Mesendoderm (in vitro differentiated cells): ENCODE measurements at regions not wholly inside any gene's neighbourhood (a gene's known extent, or its start where the extent isn't known, plus 50 kb on each side); places are given as distances from the start of the nearest gene placed in this dataset.
"Not testable (repeated sequence)": the region's sequence is repeated elsewhere in the genome, so short reads cannot be mapped to it uniquely, and the experiment has no call there.

Experiments used
- DNase-seq: peaks from one replicate; pipeline ENCODE4 v3.0.0; 2013
- H2AK5ac ChIP-seq: 2 replicates; pipeline ENCODE4 v1.6.1; 2013; ENCODE audit warnings: low read length, inconsistent platforms
- H2BK120ac ChIP-seq: 2 replicates; pipeline ENCODE4 v1.6.1; 2013; ENCODE audit warnings: low read depth, mild to moderate bottlenecking, low read length, moderate library complexity, mixed read lengths
- H2BK15ac ChIP-seq: replicated peaks from 2 replicates; pipeline ENCODE4 v1.6.1; 2013; ENCODE audit warnings: low read depth, mild to moderate bottlenecking, moderate library complexity
- H2BK5ac ChIP-seq: 2 replicates; pipeline ENCODE4 v1.6.1; 2013; ENCODE audit warnings: low read length, inconsistent platforms
- H3K18ac ChIP-seq: 2 replicates; pipeline ENCODE4 v1.6.1; 2013; ENCODE audit warnings: mild to moderate bottlenecking, low read length, mixed read lengths
- H3K23ac ChIP-seq: one replicate; pipeline ENCODE4 v1.6.1; 2013; ENCODE audit warnings: low read length
- H3K27ac ChIP-seq: 2 replicates; pipeline ENCODE4 v1.5.1; 2013; ENCODE audit warnings: low read depth, mild to moderate bottlenecking, inconsistent platforms, low read length, moderate library complexity
- H3K27me3 ChIP-seq: 2 replicates; pipeline ENCODE4 v1.6.1; 2013; ENCODE audit warnings: low read length, control low read depth, mild to moderate bottlenecking, inconsistent platforms; ENCODE audit not compliant: insufficient read depth, poor library complexity
- H3K36me3 ChIP-seq: 2 replicates; pipeline ENCODE4 v1.6.1; 2013; ENCODE audit warnings: low read length, inconsistent platforms; ENCODE audit not compliant: control insufficient read depth, insufficient read depth
- H3K4ac ChIP-seq: one replicate; pipeline ENCODE4 v1.6.1; 2013; ENCODE audit warnings: low read depth, mild to moderate bottlenecking, low read length, moderate library complexity
- H3K4me1 ChIP-seq: 2 replicates; pipeline ENCODE4 v1.6.1; 2013; ENCODE audit warnings: low read depth, low read length, inconsistent platforms; ENCODE audit not compliant: control insufficient read depth
- H3K4me2 ChIP-seq: 2 replicates; pipeline ENCODE4 v1.6.1; 2013; ENCODE audit warnings: low read length
- H3K4me3 ChIP-seq: 2 replicates; pipeline ENCODE4 v1.5.1; 2013; ENCODE audit warnings: mild to moderate bottlenecking, low read length
- H3K56ac ChIP-seq: one replicate; pipeline ENCODE4 v1.6.1; 2013; ENCODE audit warnings: low read length
- H3K79me1 ChIP-seq: 2 replicates; pipeline ENCODE4 v1.6.1; 2013; ENCODE audit warnings: low read length, inconsistent platforms
- H3K79me2 ChIP-seq: 2 replicates; pipeline ENCODE4 v1.6.1; 2013; ENCODE audit warnings: mild to moderate bottlenecking, low read length; ENCODE audit not compliant: control insufficient read depth, insufficient read depth
- H3K9ac ChIP-seq: 2 replicates; pipeline ENCODE4 v1.6.1; 2013; ENCODE audit warnings: low read length, inconsistent platforms
- H4K5ac ChIP-seq: one replicate; pipeline ENCODE4 v1.6.1; 2013; ENCODE audit warnings: low read length
- H4K8ac ChIP-seq: one replicate; pipeline ENCODE4 v1.6.1; 2013; ENCODE audit warnings: low read depth, mild to moderate bottlenecking, control low read depth, low read length, moderate library complexity
- WGBS: extraction: QIAGEN DNeasy Blood & Tissue Kit; methylation state at CpG from one replicate; pipeline ENCODE4 v1.1.7; 2013; ENCODE audit warnings: low lambda C conversion rate, missing lambda C conversion rate; ENCODE audit not compliant: insufficient coverage; ENCODE audit errors: extremely low coverage; 5-methylcytosine and 5-hydroxymethylcytosine counted together

GRCh38 chr7:16264036-16264819 is 157.1 kb downstream of the CRPPA start:
- H3K79me1 ChIP-seq = no peaks in the 10 kb centered on the region
- H3K23ac ChIP-seq = no peak overlapping the region
- H3K56ac ChIP-seq = no peak overlapping the region
- no peak overlapping the region for H4K5ac ChIP-seq
- H3K4me2 ChIP-seq = no peak overlapping the region
- WGBS = 100% methylated on average over 1 of the region's 4 CpGs
- H3K4ac ChIP-seq = no peak overlapping the region
- no peak overlapping the region for H3K18ac ChIP-seq
- no peaks in the 10 kb centered on the region for H3K79me2 ChIP-seq
- H3K27me3 ChIP-seq = no peaks in the 10 kb centered on the region
- H2BK120ac ChIP-seq = no peak overlapping the region
- H3K4me3 ChIP-seq = no peak overlapping the region
- no peak overlapping the region for H2BK15ac ChIP-seq
- no peak for DNase-seq
- H2AK5ac ChIP-seq = no peak overlapping the region
- H3K36me3 ChIP-seq = no peaks in the 10 kb centered on the region
- H3K27ac ChIP-seq = no peak overlapping the region
- no peaks in the 10 kb centered on the region for H3K4me1 ChIP-seq
- no peak overlapping the region for H4K8ac ChIP-seq
- no peak overlapping the region for H2BK5ac ChIP-seq
- H3K9ac ChIP-seq = no peak overlapping the region

- not testable (repeated sequence) for H2BK15ac ChIP-seq, H3K36me3 ChIP-seq, H3K9ac ChIP-seq, H3K4me1 ChIP-seq, H3K79me1 ChIP-seq, H3K4me2 ChIP-seq, H3K27me3 ChIP-seq, H3K23ac ChIP-seq, H4K8ac ChIP-seq, H3K18ac ChIP-seq, H3K56ac ChIP-seq, DNase-seq, H2BK120ac ChIP-seq, H2AK5ac ChIP-seq, H2BK5ac ChIP-seq, H3K4me3 ChIP-seq, H3K27ac ChIP-seq, H3K79me2 ChIP-seq, H3K4ac ChIP-seq, H4K5ac ChIP-seq
- no CpG with 5 or more reads among the region's 6 CpGs for WGBS
These were observed 158.0 kb downstream of the CRPPA start for GRCh38 chr7:16263377-16263776.

- Histone ChIP-seq H3K18ac (no peak overlapping the region), H2AK5ac (no peak overlapping the region), H3K4me2 (no peak overlapping the region), H3K56ac (no peak overlapping the region), H3K79me1 (no peaks in the 10 kb centered on the region), H3K27ac (no peak overlapping the region), H4K5ac (no peak overlapping the region), H2BK120ac (no peak overlapping the region), H4K8ac (no peak overlapping the region), H3K79me2 (no peaks in the 10 kb centered on the region), H3K4me1 (no peaks in the 10 kb centered on the region), H2BK15ac (peak overlapping the region; percentile 74), H3K23ac (no peak overlapping the region), H3K9ac (no peak overlapping the region), H2BK5ac (no peak overlapping the region), H3K36me3 (no peaks in the 10 kb centered on the region), H3K4me3 (no peak overlapping the region), H3K4ac (no peak overlapping the region), H3K27me3 (no peaks in the 10 kb centered on the region)
- DNase-seq = no peak
- no CpG with 5 or more reads among the region's 5 CpGs for WGBS
These were observed 159.7 kb downstream of the CRPPA start for GRCh38 chr7:16261654-16262053.

GRCh38 chr7:16261100-16261499 is 160.2 kb downstream of the CRPPA start:
- Histone ChIP-seq H3K4me3 (no peak overlapping the region), H3K9ac (no peak overlapping the region), H3K23ac (no peak overlapping the region), H3K79me2 (no peaks in the 10 kb centered on the region), H3K4ac (no peak overlapping the region), H2BK120ac (no peak overlapping the region), H3K56ac (no peak overlapping the region), H2AK5ac (no peak overlapping the region), H3K79me1 (no peaks in the 10 kb centered on the region), H4K8ac (no peak overlapping the region), H2BK15ac (no peak overlapping the region), H3K18ac (no peak overlapping the region), H3K4me1 (no peaks in the 10 kb centered on the region), H3K36me3 (no peaks in the 10 kb centered on the region), H3K27me3 (no peaks in the 10 kb centered on the region), H3K4me2 (no peak overlapping the region), H3K27ac (no peak overlapping the region), H4K5ac (no peak overlapping the region), H2BK5ac (no peak overlapping the region)
- WGBS = 100% methylated on average over 1 of the region's 2 CpGs
- DNase-seq = no peak

- Histone ChIP-seq H3K36me3 (no peaks in the 10 kb centered on the region), H4K8ac (no peak overlapping the region), H3K23ac (no peak overlapping the region), H3K4ac (no peak overlapping the region), H2BK5ac (no peak overlapping the region), H3K18ac (no peak overlapping the region), H3K9ac (no peak overlapping the region), H3K4me2 (no peak overlapping the region), H2BK15ac (no peak overlapping the region), H2AK5ac (no peak overlapping the region), H3K27ac (no peak overlapping the region), H3K4me3 (no peak overlapping the region), H3K56ac (no peak overlapping the region), H4K5ac (no peak overlapping the region), H3K27me3 (no peaks in the 10 kb centered on the region), H2BK120ac (no peak overlapping the region), H3K79me1 (no peaks in the 10 kb centered on the region), H3K79me2 (no peaks in the 10 kb centered on the region), H3K4me1 (no peaks in the 10 kb centered on the region)
- DNase-seq = peak; percentile 60
- WGBS = no CpG with 5 or more reads among the region's 1 CpG
These were observed 161.1 kb downstream of the CRPPA start for GRCh38 chr7:16260236-16260728.

GRCh38 chr7:16256419-16256818 is 164.9 kb downstream of the CRPPA start:
- not testable (repeated sequence) for H3K27me3 ChIP-seq, H3K4me2 ChIP-seq, H4K8ac ChIP-seq, H3K4me1 ChIP-seq, H2AK5ac ChIP-seq, H3K4me3 ChIP-seq, H3K27ac ChIP-seq, H3K9ac ChIP-seq, H3K36me3 ChIP-seq, H3K23ac ChIP-seq, H2BK15ac ChIP-seq, H2BK120ac ChIP-seq, H3K4ac ChIP-seq, H3K79me1 ChIP-seq, H2BK5ac ChIP-seq, H3K18ac ChIP-seq, H3K79me2 ChIP-seq, H4K5ac ChIP-seq, H3K56ac ChIP-seq, DNase-seq
- no CpG with 5 or more reads among the region's 1 CpG for WGBS
